ENCODE measurements at regions not wholly inside any gene's neighbourhood (a gene's known extent, or its start where the extent isn't known, plus 50 kb on each side); places are given as distances from the start of the nearest gene placed in this dataset.

GRCh38 chr21:31489726-31490125, 145.7 kb upstream of the TIAM1 start:
- no peak overlapping the region for H2BK120ac ChIP-seq (replicated peaks; ENCODE audit: low read depth, low read length)
- H4K91ac ChIP-seq (replicated peaks; ENCODE audit: insufficient read length, low read length) = no peak overlapping the region
- POLR2A ChIA-PET (ENCODE audit: partially characterized antibody) = interaction anchor here (1.2 kb wide), 1 partner anchor 70 kb away, joined by 5 read pairs; no protein-coding TSS in a partner anchor
- H4K8ac ChIP-seq (ENCODE audit: extremely low read depth, insufficient read depth, low read length) = no peak overlapping the region
- H3K4me1 ChIP-seq (replicated peaks in 1 of 4; ENCODE audit: control insufficient read depth in 3 of 4, insufficient read depth in 4 of 4, low read length in 3 of 4) = peaks cover 0 to under 1% (median 0%) of the 10 kb centered on the region in 4 experiments; a peak in 1 of 7 replicates
- H3K23ac ChIP-seq (ENCODE audit: insufficient read length) = no peak overlapping the region
- WGBS, 2 experiments (ENCODE audit: extremely low coverage in 1 of 2, insufficient coverage in 1 of 2, insufficient read length in 1 of 2, insufficient replicate concordance in 2 of 2, low coverage in 1 of 2, low lambda C conversion rate in 2 of 2, missing lambda C conversion rate in 1 of 2) = 92% methylated on average over 2 of the region's 2 CpGs; no CpG with 5 or more reads in 1 of the 2 experiments
- no peaks in the 10 kb centered on the region for H3K27me3 ChIP-seq (replicated peaks in 1 of 4; ENCODE audit: control insufficient read depth in 3 of 4, extremely low read depth in 1 of 4, insufficient read depth in 3 of 4, low read length in 3 of 4)
- no peak overlapping the region for H3K4me2 ChIP-seq (ENCODE audit: insufficient read depth in 1 of 2, low read depth in 2 of 2, low read length in 2 of 2)
- H3K56ac ChIP-seq (replicated peaks; ENCODE audit: insufficient read length, low read depth, low read length) = no peak overlapping the region
- no peak overlapping the region for H2BK15ac ChIP-seq (ENCODE audit: low read length)
- no peak overlapping the region for H3K4me3 ChIP-seq (ENCODE audit: extremely low read depth in 1 of 4, insufficient read depth in 2 of 4, low read depth in 3 of 4, low read length in 4 of 4)
- H3K14ac ChIP-seq (ENCODE audit: insufficient read length) = no peak overlapping the region
- no peak overlapping the region for H3K4ac ChIP-seq (replicated peaks; ENCODE audit: insufficient read length, low read depth, low read length)
- no peak overlapping the region for H3K27ac ChIP-seq (ENCODE audit: low read depth, low read length)
- peaks cover 0 to 6% of the 10 kb centered on the region in 2 experiments; a peak in 2 of 4 replicates for H3K9me3 ChIP-seq (ENCODE audit: insufficient read depth in 2 of 2, low read depth in 1 of 2, low read length in 1 of 2)
- peaks cover 8% of the 10 kb centered on the region for H3K79me1 ChIP-seq (ENCODE audit: low read depth, low read length)
- no peaks in the 10 kb centered on the region for H4K20me1 ChIP-seq (replicated peaks in 1 of 2; ENCODE audit: control insufficient read depth in 1 of 2, insufficient read depth in 2 of 2, low read length in 2 of 2)
- CTCF ChIA-PET (ENCODE audit: partially characterized antibody) = no interaction called here
- H3K18ac ChIP-seq (ENCODE audit: extremely low read depth, low read length) = no peak overlapping the region
- H2BK12ac ChIP-seq (ENCODE audit: low read depth, low read length) = no peak overlapping the region
- no peak for DNase-seq (ENCODE audit: low read depth in 1 of 2, low spot score in 2 of 2)
- H3K79me2 ChIP-seq (ENCODE audit: control insufficient read depth in 1 of 2, insufficient read depth in 2 of 2, low read length in 2 of 2) = peaks cover 0 to 9% of the 10 kb centered on the region in 2 experiments; a peak in 1 of 4 replicates
- FAIRE-seq = no peak
- H3K36me3 ChIP-seq (ENCODE audit: control insufficient read depth in 2 of 4, insufficient read depth in 4 of 4, low read length in 3 of 4) = no peaks in the 10 kb centered on the region
- no peak overlapping the region for H2BK5ac ChIP-seq (ENCODE audit: low read depth, low read length)
- no peak overlapping the region for H2AK5ac ChIP-seq (ENCODE audit: low read depth, low read length)
- no peak overlapping the region for H2AFZ ChIP-seq (ENCODE audit: low read length)
- H3K9ac ChIP-seq (replicated peaks in 1 of 4; ENCODE audit: extremely low read depth in 1 of 4, low read depth in 3 of 4, low read length in 3 of 4) = no peak overlapping the region
- H3K23me2 ChIP-seq (ENCODE audit: low read depth, low read length) = no peaks in the 10 kb centered on the region
- H2BK20ac ChIP-seq (ENCODE audit: low read length) = no peak overlapping the region
- H4K5ac ChIP-seq (ENCODE audit: insufficient read length, low read depth, low read length) = no peak overlapping the region
- no peak for TF ChIP-seq CHD1 (IDR thresholded peaks at IDR 0.05; ENCODE audit: low read depth, low read length)
- no peak for TF ChIP-seq KDM5A (IDR thresholded peaks at IDR 0.05; ENCODE audit: low read length)
- no peak for TF ChIP-seq NANOG (IDR thresholded peaks at IDR 0.05; ENCODE audit: insufficient read depth, low read depth, low read length, poor library complexity, severe bottlenecking)
- no peak for TF ChIP-seq KDM4A (IDR thresholded peaks at IDR 0.05; ENCODE audit: low read depth, low read length, severe bottlenecking)
- TF ChIP-seq NRF1 (IDR thresholded peaks at IDR 0.05; ENCODE audit: low read depth, low read length) = no peak
- no peak for TF ChIP-seq ATF2 (IDR thresholded peaks at IDR 0.05; ENCODE audit: low read length)
- TF ChIP-seq CHD2 (IDR thresholded peaks at IDR 0.05; ENCODE audit: low read length) = no peak
- no peak for TF ChIP-seq CTCF (IDR thresholded peaks at IDR 0.05; ENCODE audit: control extremely low read depth in 1 of 3, insufficient read depth in 1 of 3, low read depth in 1 of 3, low read length in 3 of 3)
- no peak for TF ChIP-seq RBBP5 (IDR thresholded peaks at IDR 0.05; ENCODE audit: borderline replicate concordance, low read depth, low read length)
- TF ChIP-seq POLR2AphosphoS5 (IDR thresholded peaks at IDR 0.05; ENCODE audit: low read depth, low read length) = no peak
